ENCODE measurements at regions not wholly inside any gene's neighbourhood (a gene's known extent, or its start where the extent isn't known, plus 50 kb on each side); places are given as distances from the start of the nearest gene placed in this dataset.

DNA sequence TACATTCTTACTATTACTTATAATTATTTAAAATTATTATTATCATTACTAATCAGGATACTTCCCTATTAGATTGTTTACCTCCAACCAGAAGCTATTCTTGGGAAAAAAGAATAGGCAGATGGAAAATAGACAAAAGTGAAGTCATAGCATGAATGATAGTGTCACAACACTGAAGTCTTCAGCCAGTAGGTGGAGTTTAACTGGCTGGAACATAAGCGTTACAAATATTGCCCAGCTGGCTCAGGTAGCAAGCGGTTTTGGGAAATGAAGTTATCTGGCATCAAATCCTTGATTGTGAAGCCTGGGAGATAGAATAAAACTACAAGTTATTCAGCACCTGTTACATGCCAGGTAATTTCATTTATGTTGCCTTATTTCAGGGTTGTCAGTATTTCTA is 762.9 kb downstream of the C12orf50 start:
- TF ChIP-seq, protein P1, sequence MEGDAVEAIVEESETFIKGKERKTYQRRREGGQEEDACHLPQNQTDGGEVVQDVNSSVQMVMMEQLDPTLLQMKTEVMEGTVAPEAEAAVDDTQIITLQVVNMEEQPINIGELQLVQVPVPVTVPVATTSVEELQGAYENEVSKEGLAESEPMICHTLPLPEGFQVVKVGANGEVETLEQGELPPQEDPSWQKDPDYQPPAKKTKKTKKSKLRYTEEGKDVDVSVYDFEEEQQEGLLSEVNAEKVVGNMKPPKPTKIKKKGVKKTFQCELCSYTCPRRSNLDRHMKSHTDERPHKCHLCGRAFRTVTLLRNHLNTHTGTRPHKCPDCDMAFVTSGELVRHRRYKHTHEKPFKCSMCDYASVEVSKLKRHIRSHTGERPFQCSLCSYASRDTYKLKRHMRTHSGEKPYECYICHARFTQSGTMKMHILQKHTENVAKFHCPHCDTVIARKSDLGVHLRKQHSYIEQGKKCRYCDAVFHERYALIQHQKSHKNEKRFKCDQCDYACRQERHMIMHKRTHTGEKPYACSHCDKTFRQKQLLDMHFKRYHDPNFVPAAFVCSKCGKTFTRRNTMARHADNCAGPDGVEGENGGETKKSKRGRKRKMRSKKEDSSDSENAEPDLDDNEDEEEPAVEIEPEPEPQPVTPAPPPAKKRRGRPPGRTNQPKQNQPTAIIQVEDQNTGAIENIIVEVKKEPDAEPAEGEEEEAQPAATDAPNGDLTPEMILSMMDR (IDR thresholded peaks at IDR 0.05) = peak in 3 of 5 experiments; percentile 22 to 28 (median 27)
- TF ChIP-seq POLR2A (IDR thresholded peaks at IDR 0.05) = no peak

Measured in transverse colon (tissue), 3 donors.